ENCODE measurements at regions not wholly inside any gene's neighbourhood (a gene's known extent, or its start where the extent isn't known, plus 50 kb on each side); places are given as distances from the start of the nearest gene placed in this dataset.
"Not testable (repeated sequence)": the region's sequence is repeated elsewhere in the genome, so short reads cannot be mapped to it uniquely, and the experiment has no call there.

- H3K36me3 ChIP-seq (replicated peaks), result no peaks in the 10 kb centered on the region
- no peak for DNase-seq
- no peak overlapping the region for H3K27ac ChIP-seq
- H3K27me3 ChIP-seq (replicated peaks), result no peaks in the 10 kb centered on the region
- in situ Hi-C loops (cut with HindIII; ENCODE audit: low pct_ligation_motif_present, low sequenced_read_pairs), result no loop called here
- H3K4me3 ChIP-seq (ENCODE audit: low read depth, low read length), result no peak overlapping the region
- no peak for TF ChIP-seq CTCF (IDR thresholded peaks at IDR 0.05; ENCODE audit: low read depth, low read length, missing control alignments)
Observed at GRCh38 chr4:187491959-187492358, 503.6 kb upstream of the ZFP42 start.

DNA sequence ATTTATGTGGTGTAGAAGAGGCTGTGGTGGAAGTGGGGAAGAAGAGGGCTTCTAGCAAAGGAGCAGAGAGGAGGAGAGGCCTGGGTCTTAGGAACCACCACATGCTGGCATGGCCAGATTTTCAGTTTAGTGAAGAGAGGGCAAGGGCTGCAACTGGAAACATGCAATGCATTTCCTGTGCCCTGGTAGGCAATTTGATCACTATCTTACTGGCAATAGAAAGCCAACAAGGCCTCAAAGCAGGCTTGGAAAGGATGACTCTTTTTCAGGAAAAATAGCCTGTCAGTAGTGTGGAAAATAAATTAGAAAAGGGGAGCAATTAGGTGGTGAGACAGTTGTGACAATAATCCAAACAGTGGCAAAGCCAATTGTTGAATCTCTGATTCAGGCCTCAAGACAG is 501.9 kb upstream of the ZFP42 start:
- TF ChIP-seq CTCF (IDR thresholded peaks at IDR 0.05; ENCODE audit: low read depth, low read length, missing control alignments), result no peak
- in situ Hi-C loops (cut with HindIII; ENCODE audit: low pct_ligation_motif_present, low sequenced_read_pairs), result no loop called here
- no peak for DNase-seq

DNA sequence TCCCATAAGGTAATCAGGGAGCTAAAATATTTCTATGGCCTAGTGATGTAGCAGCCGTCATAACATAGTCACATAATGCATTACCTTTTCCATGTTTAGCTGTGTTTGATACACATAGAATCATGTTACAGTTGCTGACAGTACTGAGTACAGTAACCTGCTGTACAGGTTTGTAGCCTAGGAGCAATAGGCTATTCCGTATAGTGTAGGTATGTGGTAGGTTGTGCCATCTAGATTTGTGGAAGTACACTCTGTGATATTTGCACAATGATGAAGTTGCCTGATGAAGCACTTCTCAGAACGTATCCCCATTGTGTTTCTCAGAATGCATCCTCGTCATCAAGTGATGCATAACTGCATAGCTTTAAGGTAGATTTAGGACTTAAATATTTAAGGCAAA is 495.6 kb upstream of the ZFP42 start:
- Histone ChIP-seq H3K4me3 (ENCODE audit: low read depth, low read length) (no peak overlapping the region), H3K27me3 (replicated peaks) (no peaks in the 10 kb centered on the region), H3K36me3 (replicated peaks) (no peaks in the 10 kb centered on the region), H3K27ac (no peak overlapping the region)
- TF ChIP-seq CTCF (IDR thresholded peaks at IDR 0.05; ENCODE audit: low read depth, low read length, missing control alignments), result no peak
- in situ Hi-C loops (cut with HindIII; ENCODE audit: low pct_ligation_motif_present, low sequenced_read_pairs), result no loop called here
- DNase-seq, result no peak

More for the DNA sequence above, 501.9 kb upstream of the ZFP42 start:
- H3K36me3 ChIP-seq (replicated peaks), result no peaks in the 10 kb centered on the region
- no peaks in the 10 kb centered on the region for H3K27me3 ChIP-seq (replicated peaks)
- H3K4me3 ChIP-seq (ENCODE audit: low read depth, low read length), result no peak overlapping the region
- no peak overlapping the region for H3K27ac ChIP-seq

DNA sequence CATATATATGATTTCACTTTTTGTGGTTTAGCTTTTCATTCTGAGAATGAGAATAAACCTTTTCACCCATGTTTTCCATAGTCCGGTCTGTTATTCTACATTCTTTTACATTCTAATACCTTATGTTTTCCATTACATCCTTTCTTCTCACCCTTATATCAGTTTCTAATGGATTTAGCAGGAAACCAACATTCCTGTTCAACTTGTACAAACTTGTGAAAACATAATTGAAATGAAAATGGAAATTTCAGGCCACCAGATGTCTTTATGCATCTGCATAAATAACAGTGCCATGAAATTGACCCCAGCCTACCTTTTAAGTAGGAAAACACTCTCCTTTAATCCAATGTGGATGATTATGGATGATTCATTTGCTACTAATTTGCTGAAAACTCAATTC is 494.8 kb upstream of the ZFP42 start:
- in situ Hi-C loops (cut with HindIII; ENCODE audit: low pct_ligation_motif_present, low sequenced_read_pairs), result no loop called here
- Histone ChIP-seq H3K27ac (no peak overlapping the region), H3K4me3 (ENCODE audit: low read depth, low read length) (no peak overlapping the region), H3K27me3 (replicated peaks) (no peaks in the 10 kb centered on the region), H3K36me3 (replicated peaks) (no peaks in the 10 kb centered on the region)
- no peak for TF ChIP-seq CTCF (IDR thresholded peaks at IDR 0.05; ENCODE audit: low read depth, low read length, missing control alignments)
- no peak for DNase-seq

DNA sequence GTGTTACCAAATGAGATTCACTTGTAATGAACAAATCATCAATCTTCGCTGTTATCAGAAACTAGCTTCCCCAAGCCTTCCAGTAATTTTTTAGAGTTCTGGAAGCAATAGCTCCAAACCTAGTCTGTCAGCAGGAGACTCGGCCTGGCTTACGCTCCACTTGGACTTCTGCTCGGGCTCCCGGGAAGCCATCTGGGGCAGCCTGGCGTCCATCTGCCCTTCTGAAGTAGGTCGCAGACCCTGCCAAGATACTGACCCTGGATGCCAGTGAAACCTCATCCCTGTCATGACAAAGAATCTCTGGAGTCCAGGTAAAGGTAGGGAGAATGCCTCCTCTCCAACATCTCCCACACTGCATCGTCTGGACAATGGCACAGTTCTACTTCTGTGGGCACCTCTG is 493.8 kb upstream of the ZFP42 start:
- H3K4me3 ChIP-seq (ENCODE audit: low read depth, low read length), result no peak overlapping the region
- in situ Hi-C loops (cut with HindIII; ENCODE audit: low pct_ligation_motif_present, low sequenced_read_pairs), result no loop called here
- no peak for TF ChIP-seq CTCF (IDR thresholded peaks at IDR 0.05; ENCODE audit: low read depth, low read length, missing control alignments)
- H3K36me3 ChIP-seq (replicated peaks), result no peaks in the 10 kb centered on the region
- H3K27ac ChIP-seq, result no peak overlapping the region
- DNase-seq, result no peak
- H3K27me3 ChIP-seq (replicated peaks), result no peaks in the 10 kb centered on the region

GRCh38 chr4:187504974-187505797 is 490.4 kb upstream of the ZFP42 start:
- H3K27me3 ChIP-seq (replicated peaks), result no peaks in the 10 kb centered on the region
- H3K27ac ChIP-seq, result no peak overlapping the region
- in situ Hi-C loops (cut with HindIII; ENCODE audit: low pct_ligation_motif_present, low sequenced_read_pairs), result no loop called here
- no peak overlapping the region for H3K4me3 ChIP-seq (ENCODE audit: low read depth, low read length)
- no peaks in the 10 kb centered on the region for H3K36me3 ChIP-seq (replicated peaks)
- TF ChIP-seq CTCF (IDR thresholded peaks at IDR 0.05; ENCODE audit: low read depth, low read length, missing control alignments), result no peak
- DNase-seq, result no peak

- H3K4me3 ChIP-seq (ENCODE audit: low read depth, low read length); H3K36me3 ChIP-seq (replicated peaks); H3K27ac ChIP-seq; DNase-seq; H3K27me3 ChIP-seq (replicated peaks); in situ Hi-C loops (cut with HindIII; ENCODE audit: low pct_ligation_motif_present, low sequenced_read_pairs): not testable (repeated sequence)
Observed at GRCh38 chr4:187505798-187506141, 489.8 kb upstream of the ZFP42 start.
